H9 (cell line): ENCODE measurements at regions not wholly inside any gene's neighbourhood (a gene's known extent, or its start where the extent isn't known, plus 50 kb on each side); places are given as distances from the start of the nearest gene placed in this dataset.

Experiments
- DNase-seq: peaks from one replicate; pipeline ENCODE4 v3.0.0-alpha.2; 2017
- H2AFZ ChIP-seq: one replicate; pipeline ENCODE4 v1.6.1; 2013; ENCODE audit warnings: mild to moderate bottlenecking, low read length, control low read depth, moderate library complexity
- H2AK5ac ChIP-seq: 2 replicates; pipeline ENCODE4 v1.6.1; 2013; ENCODE audit warnings: low read length, control low read depth, mixed read lengths; ENCODE audit not compliant: insufficient read length
- H2BK120ac ChIP-seq: one replicate; pipeline ENCODE4 v1.6.1; 2013; ENCODE audit warnings: low read depth, mild to moderate bottlenecking, low read length, control low read depth, inconsistent platforms; ENCODE audit not compliant: poor library complexity, severe bottlenecking
- H2BK12ac ChIP-seq: 2 replicates; pipeline ENCODE4 v1.6.1; 2013; ENCODE audit warnings: low read length, control low read depth, mixed read lengths, low read depth; ENCODE audit not compliant: insufficient read length
- H2BK15ac ChIP-seq: 2 replicates; pipeline ENCODE4 v1.6.1; 2013; ENCODE audit warnings: low read depth, low read length, control low read depth
- H2BK20ac ChIP-seq: one replicate; pipeline ENCODE4 v1.6.1; 2013; ENCODE audit warnings: low read depth, mild to moderate bottlenecking, low read length, control low read depth, inconsistent platforms; ENCODE audit not compliant: poor library complexity, severe bottlenecking
- H2BK5ac ChIP-seq: 2 replicates; pipeline ENCODE4 v1.6.1; 2013; ENCODE audit warnings: low read length, control low read depth, mixed read lengths; ENCODE audit not compliant: insufficient read length
- H3K14ac ChIP-seq: 2 replicates; pipeline ENCODE4 v1.6.1; 2013; ENCODE audit warnings: low read length, control low read depth; ENCODE audit not compliant: insufficient read depth
- H3K18ac ChIP-seq: 2 replicates; pipeline ENCODE4 v1.6.1; 2013; ENCODE audit warnings: low read depth, mild to moderate bottlenecking, mixed read lengths, low read length, control low read depth; ENCODE audit not compliant: insufficient read length
- H3K23ac ChIP-seq: 2 replicates; pipeline ENCODE4 v1.6.1; 2013; ENCODE audit warnings: low read length, control low read depth, mixed read lengths, low read depth; ENCODE audit not compliant: insufficient read length
- H3K23me2 ChIP-seq: 2 replicates; pipeline ENCODE4 v1.6.1; 2013; ENCODE audit warnings: low read depth, mild to moderate bottlenecking, mixed read lengths, low read length, control low read depth; ENCODE audit not compliant: insufficient read length, poor library complexity, severe bottlenecking
- H3K27ac ChIP-seq: 2 replicates; pipeline ENCODE4 v1.5.1; 2013; ENCODE audit warnings: low read length, control low read depth, mixed read lengths, low read depth; ENCODE audit not compliant: insufficient read length
- H3K27me3 ChIP-seq: 2 replicates; pipeline ENCODE4 v1.6.1; 2013; ENCODE audit warnings: low read length, control low read depth, inconsistent platforms; ENCODE audit not compliant: insufficient read depth
- H3K4ac ChIP-seq: 2 replicates; pipeline ENCODE4 v1.6.1; 2013; ENCODE audit warnings: low read depth, mild to moderate bottlenecking, control low read depth, inconsistent platforms, low read length, moderate library complexity
- H3K4me1 ChIP-seq: 2 replicates; pipeline ENCODE4 v1.6.1; 2013; ENCODE audit warnings: low read length, control low read depth, inconsistent platforms; ENCODE audit not compliant: insufficient read depth
- H3K4me2 ChIP-seq: 2 replicates; pipeline ENCODE4 v1.6.1; 2013; ENCODE audit warnings: low read length, control low read depth, mixed read lengths; ENCODE audit not compliant: insufficient read length, insufficient read depth
- H3K56ac ChIP-seq: 2 replicates; pipeline ENCODE4 v1.6.1; 2013; ENCODE audit warnings: low read depth, mild to moderate bottlenecking, mixed read lengths, low read length, control low read depth; ENCODE audit not compliant: insufficient read length
- H3K79me1 ChIP-seq: 2 replicates; pipeline ENCODE4 v1.6.1; 2013; ENCODE audit warnings: low read depth, mild to moderate bottlenecking, moderate library complexity, low read length, control low read depth, inconsistent platforms; ENCODE audit not compliant: insufficient read depth, poor library complexity, severe bottlenecking
- H3K79me2 ChIP-seq: 2 replicates; pipeline ENCODE4 v1.6.1; 2013; ENCODE audit warnings: low read length, control low read depth, inconsistent platforms; ENCODE audit not compliant: insufficient read depth
- H3K9ac ChIP-seq: 2 replicates; pipeline ENCODE4 v1.6.1; 2013; ENCODE audit warnings: low read length, control low read depth, mixed read lengths; ENCODE audit not compliant: insufficient read length; ENCODE audit errors: extremely low read depth
- H3K9me3 ChIP-seq: one replicate; pipeline ENCODE4 v1.6.1; 2013; ENCODE audit warnings: low read depth, low read length, inconsistent platforms; ENCODE audit not compliant: control insufficient read depth
- H3T11ph ChIP-seq: one replicate; pipeline ENCODE4 v1.6.1; 2013; ENCODE audit warnings: mild to moderate bottlenecking, low read length, control low read depth, inconsistent platforms
- H4K20me1 ChIP-seq: one replicate; pipeline ENCODE4 v1.6.1; 2013; ENCODE audit not compliant: control insufficient read depth, insufficient read length, insufficient read depth
- H4K5ac ChIP-seq: 2 replicates; pipeline ENCODE4 v1.6.1; 2013; ENCODE audit warnings: low read depth, mild to moderate bottlenecking, mixed read lengths, low read length, control low read depth; ENCODE audit not compliant: insufficient read length
- H4K8ac ChIP-seq: replicated peaks from 2 replicates; pipeline ENCODE4 v1.6.1; 2013; ENCODE audit warnings: low read length, control low read depth, mixed read lengths, low read depth; ENCODE audit not compliant: insufficient read length
- H4K91ac ChIP-seq: 2 replicates; pipeline ENCODE4 v1.6.1; 2013; ENCODE audit warnings: low read depth, mild to moderate bottlenecking, moderate library complexity, mixed read lengths, low read length, control low read depth; ENCODE audit not compliant: insufficient read length
- H3K27ac Mint-ChIP-seq, 3 experiments: 2 replicates in 2 of 3; 3 replicates in 1 of 3; pipeline ENCODE4 v1.8.0; 2020 to 2021; ENCODE audit warnings: mixed read lengths in 3 of 3, mild to moderate bottlenecking in 1 of 3, moderate library complexity in 1 of 3
- H3K27me3 Mint-ChIP-seq: 2 replicates; pipeline ENCODE4 v1.8.0; 2021; ENCODE audit warnings: low read depth, mild to moderate bottlenecking, moderate library complexity, mixed read lengths
- H3K36me3 Mint-ChIP-seq, 3 experiments: 2 replicates in 2 of 3; 3 replicates in 1 of 3; pipeline ENCODE4 v1.8.0; 2020 to 2021; ENCODE audit warnings: low read depth in 3 of 3, mixed read lengths in 3 of 3; ENCODE audit not compliant: insufficient read depth in 1 of 3
- H3K4me1 Mint-ChIP-seq, 2 experiments: 2 replicates each; pipeline ENCODE4 v1.8.0; 2020; ENCODE audit warnings: mixed read lengths in 2 of 2
- H3K4me3 Mint-ChIP-seq, 2 experiments: 2 replicates in 1 of 2; 3 replicates in 1 of 2; pipeline ENCODE4 v1.8.0; 2020 to 2021; ENCODE audit warnings: mild to moderate bottlenecking in 2 of 2, mixed read lengths in 2 of 2, moderate library complexity in 1 of 2
- H3K9me3 Mint-ChIP-seq, 2 experiments: 2 replicates in 1 of 2; 3 replicates in 1 of 2; pipeline ENCODE4 v1.8.0; 2020; ENCODE audit warnings: mild to moderate bottlenecking in 2 of 2, mixed read lengths in 2 of 2, moderate library complexity in 1 of 2
- CTCF ChIP-seq: fragments of 200-600 bp; sonication (generic); conservative IDR thresholded peaks from 3 replicates; pipeline ENCODE4 v1.8.0; 2021; ENCODE audit warnings: antibody characterized with exemption, mild to moderate bottlenecking
- WGBS: extraction: QIAGEN DNeasy Blood & Tissue Kit; methylation state at CpG from one replicate; pipeline ENCODE4 v1.1.7; 2013; ENCODE audit warnings: missing lambda C conversion rate, low lambda C conversion rate, mixed read lengths; ENCODE audit not compliant: insufficient read length; ENCODE audit errors: extremely low coverage; 5-methylcytosine and 5-hydroxymethylcytosine counted together

- Histone ChIP-seq H3K9me3 (no peaks in the 10 kb centered on the region), H3K56ac (no peak overlapping the region), H3K4me2 (no peak overlapping the region), H3K9ac (no peak overlapping the region), H3K23ac (no peak overlapping the region), H2BK120ac (no peak overlapping the region), H4K8ac (no peak overlapping the region), H3K79me1 (no peaks in the 10 kb centered on the region), H2BK20ac (no peak overlapping the region), H2BK15ac (no peak overlapping the region), H3T11ph (no peak overlapping the region), H2AFZ (no peak overlapping the region), H4K91ac (no peak overlapping the region), H4K5ac (no peak overlapping the region), H3K14ac (no peak overlapping the region), H2BK12ac (no peak overlapping the region), H3K23me2 (no peaks in the 10 kb centered on the region), H3K18ac (no peak overlapping the region), H3K27ac (no peak overlapping the region), H2BK5ac (no peak overlapping the region), H3K79me2 (no peaks in the 10 kb centered on the region), H3K4ac (no peak overlapping the region), H2AK5ac (no peak overlapping the region), H3K4me1 (no peaks in the 10 kb centered on the region; the same call in 1 of the 2 replicates), H3K27me3 (no peaks in the 10 kb centered on the region), H4K20me1 (no peaks in the 10 kb centered on the region)
- H3K9me3 Mint-ChIP-seq, result no peaks in the 10 kb centered on the region; a peak in 2 of 5 replicates
- H3K27me3 Mint-ChIP-seq, result no peaks in the 10 kb centered on the region
- WGBS, result no CpG with 5 or more reads among the region's 1 CpG
- no peak for TF ChIP-seq CTCF
- no peak overlapping the region for H3K4me3 Mint-ChIP-seq
- DNase-seq, result no peak
- peaks cover 0 to 4% (median 0%) of the 10 kb centered on the region in 3 experiments; a peak in 2 of 7 replicates for H3K36me3 Mint-ChIP-seq
- peaks cover 17 to 23% of the 10 kb centered on the region in 2 experiments for H3K4me1 Mint-ChIP-seq
- H3K27ac Mint-ChIP-seq, result no peak overlapping the region
Measured at GRCh38 chr11:23497040-23497439, 636.8 kb upstream of the CCDC179 start.
